Lower lobe of right lung (tissue), 2 donors: ENCODE measurements at regions not wholly inside any gene's neighbourhood (a gene's known extent, or its start where the extent isn't known, plus 50 kb on each side); places are given as distances from the start of the nearest gene placed in this dataset.

Experiments
- ATAC-seq, 2 donors: fragments of 200-7000 bp; cut with Tn5 transposase; one replicate each; pipeline ENCODE4 v1.9.1; 2020 to 2022; ENCODE audit warnings: mild to moderate bottlenecking in 2 of 2, moderate library complexity in 2 of 2
- DNase-seq: peaks from one replicate; pipeline ENCODE4 v3.0.0-alpha.2; 2020
- H3K27ac ChIP-seq: fragments of 200-600 bp; one replicate; pipeline ENCODE4 v1.8.0; 2022
- H3K27me3 ChIP-seq: fragments of 200-600 bp; one replicate; pipeline ENCODE4 v1.8.0; 2022; ENCODE audit warnings: low read depth
- H3K36me3 ChIP-seq: fragments of 200-600 bp; one replicate; pipeline ENCODE4 v1.8.0; 2022; ENCODE audit warnings: mild to moderate bottlenecking
- H3K4me1 ChIP-seq: fragments of 200-600 bp; one replicate; pipeline ENCODE4 v1.8.0; 2022
- H3K4me3 ChIP-seq: fragments of 200-600 bp; one replicate; pipeline ENCODE4 v1.8.0; 2022; ENCODE audit warnings: mild to moderate bottlenecking
- H3K9me3 ChIP-seq: fragments of 200-600 bp; one replicate; pipeline ENCODE4 v1.8.0; 2022
- intact Hi-C: fragments of 100-400 bp; cut with DNase I; formaldehyde crosslinking; loops from one replicate; pipeline ENCODE4 v1.11.0; 2022
- TF ChIP-seq, protein P1 (sequence below): fragments of 200-600 bp; IDR thresholded peaks from one replicate; pipeline ENCODE4 v1.8.0; 2022; ENCODE audit warnings: antibody characterized with exemption, mild to moderate bottlenecking
- donor health status: DM: no; HTN: yes; CAD: no; lungs with severe emphysema.

DNA sequence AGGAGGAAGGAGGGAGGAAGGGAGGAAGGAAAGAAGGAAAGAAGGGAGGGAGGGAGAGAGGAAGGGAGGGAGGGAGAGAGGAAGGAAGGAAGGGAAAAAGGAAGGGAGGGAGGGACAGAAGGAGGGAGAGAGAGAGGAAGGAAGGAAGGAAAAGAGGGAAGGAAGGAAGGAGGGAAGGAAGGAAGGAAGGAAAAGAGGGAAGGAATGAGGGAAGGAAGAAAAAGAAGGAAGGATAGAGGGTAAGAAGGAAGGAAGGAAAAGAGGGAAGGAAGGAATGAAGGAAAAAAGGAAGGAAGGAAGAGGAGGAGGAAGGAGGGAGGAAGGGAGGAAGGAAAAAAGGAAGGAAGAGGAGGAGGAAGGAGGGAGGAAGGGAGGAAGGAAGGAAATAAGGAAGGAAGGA is 796.8 kb downstream of the ARAP2 start:
- Histone ChIP-seq H3K27ac (no peak overlapping the region), H3K9me3 (no peaks in the 10 kb centered on the region), H3K4me3 (no peak overlapping the region), H3K36me3 (no peaks in the 10 kb centered on the region), H3K27me3 (no peaks in the 10 kb centered on the region), H3K4me1 (no peaks in the 10 kb centered on the region)
- intact Hi-C loops = no loop called here
- no peak for ATAC-seq
- TF ChIP-seq, protein P1, sequence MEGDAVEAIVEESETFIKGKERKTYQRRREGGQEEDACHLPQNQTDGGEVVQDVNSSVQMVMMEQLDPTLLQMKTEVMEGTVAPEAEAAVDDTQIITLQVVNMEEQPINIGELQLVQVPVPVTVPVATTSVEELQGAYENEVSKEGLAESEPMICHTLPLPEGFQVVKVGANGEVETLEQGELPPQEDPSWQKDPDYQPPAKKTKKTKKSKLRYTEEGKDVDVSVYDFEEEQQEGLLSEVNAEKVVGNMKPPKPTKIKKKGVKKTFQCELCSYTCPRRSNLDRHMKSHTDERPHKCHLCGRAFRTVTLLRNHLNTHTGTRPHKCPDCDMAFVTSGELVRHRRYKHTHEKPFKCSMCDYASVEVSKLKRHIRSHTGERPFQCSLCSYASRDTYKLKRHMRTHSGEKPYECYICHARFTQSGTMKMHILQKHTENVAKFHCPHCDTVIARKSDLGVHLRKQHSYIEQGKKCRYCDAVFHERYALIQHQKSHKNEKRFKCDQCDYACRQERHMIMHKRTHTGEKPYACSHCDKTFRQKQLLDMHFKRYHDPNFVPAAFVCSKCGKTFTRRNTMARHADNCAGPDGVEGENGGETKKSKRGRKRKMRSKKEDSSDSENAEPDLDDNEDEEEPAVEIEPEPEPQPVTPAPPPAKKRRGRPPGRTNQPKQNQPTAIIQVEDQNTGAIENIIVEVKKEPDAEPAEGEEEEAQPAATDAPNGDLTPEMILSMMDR = no peak
- no peak for DNase-seq

DNA sequence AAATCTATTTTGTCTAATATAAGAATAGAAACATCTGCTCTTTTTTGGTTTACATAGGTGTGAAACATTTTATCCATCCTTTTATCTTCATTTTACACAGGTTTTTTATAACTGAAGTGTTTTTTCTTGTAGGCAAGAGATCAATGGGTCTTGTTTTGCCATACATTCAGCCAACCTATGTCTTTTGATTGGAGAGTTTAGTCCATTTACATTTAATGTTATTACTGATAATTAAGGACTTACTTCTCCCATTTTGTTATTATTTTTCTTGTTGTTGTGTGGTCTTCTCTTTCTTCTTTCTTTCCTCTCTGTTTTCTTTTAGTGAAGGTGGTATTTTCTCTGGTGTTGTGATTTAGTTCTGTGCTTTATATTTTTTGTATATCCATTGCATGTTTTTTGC is 785.3 kb downstream of the ARAP2 start:
- no peak overlapping the region for H3K4me3 ChIP-seq
- TF ChIP-seq, protein P1 = no peak
- no peaks in the 10 kb centered on the region for H3K36me3 ChIP-seq
- no peak overlapping the region for H3K27ac ChIP-seq
- H3K4me1 ChIP-seq = no peaks in the 10 kb centered on the region
- intact Hi-C loops = no loop called here
- no peaks in the 10 kb centered on the region for H3K27me3 ChIP-seq
- no peak for ATAC-seq
- no peaks in the 10 kb centered on the region for H3K9me3 ChIP-seq
- no peak for DNase-seq

DNA sequence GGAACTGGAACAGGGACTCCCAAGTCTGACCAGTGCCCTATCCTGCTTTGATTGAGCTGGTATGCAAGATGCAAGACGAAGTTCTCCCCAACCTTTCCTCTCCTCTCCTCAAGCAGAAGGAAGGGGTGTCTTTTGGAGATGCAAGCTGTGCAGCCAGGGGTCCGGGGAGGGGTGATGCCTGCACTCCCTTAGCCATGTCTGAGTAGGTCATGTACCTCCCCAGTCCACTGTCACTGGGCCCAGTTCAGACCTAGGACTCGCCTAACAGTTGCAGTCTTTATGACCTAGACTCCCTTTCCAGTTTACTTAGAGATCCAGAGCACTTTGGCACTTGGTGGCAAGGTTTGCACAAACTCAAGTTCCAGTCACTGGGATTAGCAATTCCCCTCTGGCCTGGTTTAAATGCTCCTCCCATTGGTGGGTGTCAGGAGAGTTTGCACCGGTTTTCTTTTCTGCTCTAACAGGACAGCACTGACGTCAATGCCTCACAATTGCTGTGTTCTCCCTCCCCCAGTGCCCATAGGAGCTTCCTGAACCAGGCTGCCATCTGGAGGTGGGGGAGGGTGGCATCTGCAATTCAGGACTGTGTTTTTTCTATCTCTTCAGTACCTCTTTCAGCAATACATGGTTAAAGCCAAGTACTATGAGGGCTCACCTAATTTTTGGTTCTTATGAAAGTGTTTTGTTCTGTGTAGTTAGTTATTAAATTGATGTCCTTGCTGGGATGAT is 782.2 kb downstream of the ARAP2 start:
- Histone ChIP-seq H3K27me3 (no peaks in the 10 kb centered on the region), H3K4me3 (no peak overlapping the region), H3K36me3 (no peaks in the 10 kb centered on the region), H3K27ac (no peak overlapping the region), H3K4me1 (no peaks in the 10 kb centered on the region), H3K9me3 (no peaks in the 10 kb centered on the region)
- DNase-seq (no peak), ATAC-seq (peak in 1 of 2 donors; percentile 27)
- TF ChIP-seq, protein P1 = no peak
- intact Hi-C loops = no loop called here

DNA sequence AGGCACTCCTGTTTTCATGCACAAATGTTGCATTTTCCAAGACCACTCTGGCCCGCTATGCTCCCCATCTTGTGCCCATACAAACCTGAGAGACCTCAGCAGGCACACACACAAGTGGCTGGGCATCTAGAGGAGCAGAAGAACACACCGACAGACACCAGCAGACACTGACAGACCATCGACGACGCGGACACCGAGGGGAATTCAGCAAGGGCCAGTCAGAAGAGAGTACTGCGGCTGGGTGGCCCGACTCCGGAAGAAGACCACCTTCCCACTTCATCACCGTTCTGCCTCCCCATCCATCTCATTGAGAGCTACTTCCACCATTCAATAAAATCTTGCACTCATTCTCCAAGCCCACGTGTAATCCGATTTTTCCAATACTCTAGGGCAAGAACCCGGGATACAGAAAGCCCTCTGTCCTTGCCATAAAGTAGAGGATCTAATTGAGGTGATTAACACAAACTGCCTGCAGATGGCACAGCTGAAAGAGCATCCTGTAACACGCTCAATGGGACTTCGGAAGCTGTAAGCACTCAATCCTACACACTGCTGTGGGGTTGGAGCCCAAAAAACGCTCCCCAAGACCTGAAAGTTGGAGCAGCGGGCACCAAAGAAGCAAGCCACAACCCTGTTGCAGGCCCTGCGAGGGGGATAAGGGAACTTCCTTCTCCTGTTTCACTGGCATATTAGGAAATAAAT is 780.9 kb downstream of the ARAP2 start:
- ATAC-seq (no peak), DNase-seq (peak; percentile 22)
- H3K9me3 ChIP-seq = no peaks in the 10 kb centered on the region
- intact Hi-C loops = no loop called here
- no peak overlapping the region for H3K27ac ChIP-seq
- no peaks in the 10 kb centered on the region for H3K4me1 ChIP-seq
- TF ChIP-seq, protein P1 = no peak
- no peaks in the 10 kb centered on the region for H3K36me3 ChIP-seq
- H3K27me3 ChIP-seq = no peaks in the 10 kb centered on the region
- H3K4me3 ChIP-seq = no peak overlapping the region

DNA sequence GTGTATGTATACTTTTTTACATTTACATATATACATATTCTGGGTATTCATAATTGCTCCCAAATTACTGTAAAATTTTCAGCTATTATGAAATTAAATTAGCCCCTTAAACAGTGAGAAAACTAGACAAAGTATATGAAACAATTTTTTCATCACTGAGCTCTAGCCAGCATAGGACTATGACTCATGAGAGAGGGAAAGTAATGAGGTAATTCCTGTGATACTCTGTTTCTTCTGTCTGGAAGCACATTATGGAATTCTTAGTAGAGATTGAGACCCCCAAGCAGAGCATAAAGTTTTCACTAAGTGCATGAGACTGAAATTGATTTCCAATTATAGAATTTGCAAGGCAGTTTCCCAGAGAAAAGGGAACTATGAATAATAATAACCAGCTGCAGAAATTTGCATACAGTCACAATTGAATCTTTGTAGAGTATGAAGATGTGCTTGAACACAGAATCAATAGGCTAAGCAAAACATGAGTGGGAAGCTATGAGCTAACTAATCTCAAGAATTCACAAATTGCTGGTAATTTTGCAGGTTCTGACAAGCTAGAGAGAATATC is 779.3 kb downstream of the ARAP2 start:
- Histone ChIP-seq H3K4me1 (no peaks in the 10 kb centered on the region), H3K4me3 (no peak overlapping the region), H3K27me3 (no peaks in the 10 kb centered on the region), H3K36me3 (no peaks in the 10 kb centered on the region), H3K27ac (no peak overlapping the region), H3K9me3 (no peaks in the 10 kb centered on the region)
- TF ChIP-seq, protein P1 = no peak
- ATAC-seq (no peak), DNase-seq (no peak)
- intact Hi-C loops = no loop called here
